ENCODE measurements at regions not wholly inside any gene's neighbourhood (a gene's known extent, or its start where the extent isn't known, plus 50 kb on each side); places are given as distances from the start of the nearest gene placed in this dataset.

DNA sequence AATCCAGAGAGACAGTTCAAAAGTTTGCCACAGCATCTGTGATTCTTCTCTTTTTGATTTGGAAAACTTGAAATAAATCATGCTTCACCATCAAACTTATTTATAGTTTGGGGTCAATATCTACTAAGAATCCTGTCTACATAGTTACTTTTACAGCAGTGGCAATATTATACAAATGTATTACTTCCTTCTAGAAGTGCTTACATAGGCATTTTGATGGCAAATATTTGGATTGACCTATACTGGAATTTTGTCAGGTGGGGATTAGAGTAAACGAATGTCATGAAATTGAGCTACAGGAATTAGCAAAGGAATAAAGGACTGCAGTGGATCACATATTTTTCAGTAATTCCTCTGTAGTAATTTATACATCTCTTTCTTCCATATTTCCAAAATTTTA is 1885.5 kb upstream of the ADGRL3 start (continued):
- TF ChIP-seq, protein P1, sequence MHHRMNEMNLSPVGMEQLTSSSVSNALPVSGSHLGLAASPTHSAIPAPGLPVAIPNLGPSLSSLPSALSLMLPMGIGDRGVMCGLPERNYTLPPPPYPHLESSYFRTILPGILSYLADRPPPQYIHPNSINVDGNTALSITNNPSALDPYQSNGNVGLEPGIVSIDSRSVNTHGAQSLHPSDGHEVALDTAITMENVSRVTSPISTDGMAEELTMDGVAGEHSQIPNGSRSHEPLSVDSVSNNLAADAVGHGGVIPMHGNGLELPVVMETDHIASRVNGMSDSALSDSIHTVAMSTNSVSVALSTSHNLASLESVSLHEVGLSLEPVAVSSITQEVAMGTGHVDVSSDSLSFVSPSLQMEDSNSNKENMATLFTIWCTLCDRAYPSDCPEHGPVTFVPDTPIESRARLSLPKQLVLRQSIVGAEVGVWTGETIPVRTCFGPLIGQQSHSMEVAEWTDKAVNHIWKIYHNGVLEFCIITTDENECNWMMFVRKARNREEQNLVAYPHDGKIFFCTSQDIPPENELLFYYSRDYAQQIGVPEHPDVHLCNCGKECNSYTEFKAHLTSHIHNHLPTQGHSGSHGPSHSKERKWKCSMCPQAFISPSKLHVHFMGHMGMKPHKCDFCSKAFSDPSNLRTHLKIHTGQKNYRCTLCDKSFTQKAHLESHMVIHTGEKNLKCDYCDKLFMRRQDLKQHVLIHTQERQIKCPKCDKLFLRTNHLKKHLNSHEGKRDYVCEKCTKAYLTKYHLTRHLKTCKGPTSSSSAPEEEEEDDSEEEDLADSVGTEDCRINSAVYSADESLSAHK (CRISPR knock-in tag; IDR thresholded peaks at IDR 0.05; ENCODE audit: borderline replicate concordance), result no peak
- TF ChIP-seq, protein P2, sequence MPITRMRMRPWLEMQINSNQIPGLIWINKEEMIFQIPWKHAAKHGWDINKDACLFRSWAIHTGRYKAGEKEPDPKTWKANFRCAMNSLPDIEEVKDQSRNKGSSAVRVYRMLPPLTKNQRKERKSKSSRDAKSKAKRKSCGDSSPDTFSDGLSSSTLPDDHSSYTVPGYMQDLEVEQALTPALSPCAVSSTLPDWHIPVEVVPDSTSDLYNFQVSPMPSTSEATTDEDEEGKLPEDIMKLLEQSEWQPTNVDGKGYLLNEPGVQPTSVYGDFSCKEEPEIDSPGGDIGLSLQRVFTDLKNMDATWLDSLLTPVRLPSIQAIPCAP (CRISPR knock-in tag; IDR thresholded peaks at IDR 0.05; ENCODE audit: low read depth), result no peak
- TF ChIP-seq ZNF264 (CRISPR knock-in tag; IDR thresholded peaks at IDR 0.05), result no peak
- TF ChIP-seq, protein P3, sequence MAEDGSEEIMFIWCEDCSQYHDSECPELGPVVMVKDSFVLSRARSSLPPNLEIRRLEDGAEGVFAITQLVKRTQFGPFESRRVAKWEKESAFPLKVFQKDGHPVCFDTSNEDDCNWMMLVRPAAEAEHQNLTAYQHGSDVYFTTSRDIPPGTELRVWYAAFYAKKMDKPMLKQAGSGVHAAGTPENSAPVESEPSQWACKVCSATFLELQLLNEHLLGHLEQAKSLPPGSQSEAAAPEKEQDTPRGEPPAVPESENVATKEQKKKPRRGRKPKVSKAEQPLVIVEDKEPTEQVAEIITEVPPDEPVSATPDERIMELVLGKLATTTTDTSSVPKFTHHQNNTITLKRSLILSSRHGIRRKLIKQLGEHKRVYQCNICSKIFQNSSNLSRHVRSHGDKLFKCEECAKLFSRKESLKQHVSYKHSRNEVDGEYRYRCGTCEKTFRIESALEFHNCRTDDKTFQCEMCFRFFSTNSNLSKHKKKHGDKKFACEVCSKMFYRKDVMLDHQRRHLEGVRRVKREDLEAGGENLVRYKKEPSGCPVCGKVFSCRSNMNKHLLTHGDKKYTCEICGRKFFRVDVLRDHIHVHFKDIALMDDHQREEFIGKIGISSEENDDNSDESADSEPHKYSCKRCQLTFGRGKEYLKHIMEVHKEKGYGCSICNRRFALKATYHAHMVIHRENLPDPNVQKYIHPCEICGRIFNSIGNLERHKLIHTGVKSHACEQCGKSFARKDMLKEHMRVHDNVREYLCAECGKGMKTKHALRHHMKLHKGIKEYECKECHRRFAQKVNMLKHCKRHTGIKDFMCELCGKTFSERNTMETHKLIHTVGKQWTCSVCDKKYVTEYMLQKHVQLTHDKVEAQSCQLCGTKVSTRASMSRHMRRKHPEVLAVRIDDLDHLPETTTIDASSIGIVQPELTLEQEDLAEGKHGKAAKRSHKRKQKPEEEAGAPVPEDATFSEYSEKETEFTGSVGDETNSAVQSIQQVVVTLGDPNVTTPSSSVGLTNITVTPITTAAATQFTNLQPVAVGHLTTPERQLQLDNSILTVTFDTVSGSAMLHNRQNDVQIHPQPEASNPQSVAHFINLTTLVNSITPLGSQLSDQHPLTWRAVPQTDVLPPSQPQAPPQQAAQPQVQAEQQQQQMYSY (CRISPR knock-in tag; IDR thresholded peaks at IDR 0.05), result no peak
- TF ChIP-seq TCF7L2 (IDR thresholded peaks at IDR 0.05; ENCODE audit: low read depth, low read length), result no peak
- TF ChIP-seq, protein P4, sequence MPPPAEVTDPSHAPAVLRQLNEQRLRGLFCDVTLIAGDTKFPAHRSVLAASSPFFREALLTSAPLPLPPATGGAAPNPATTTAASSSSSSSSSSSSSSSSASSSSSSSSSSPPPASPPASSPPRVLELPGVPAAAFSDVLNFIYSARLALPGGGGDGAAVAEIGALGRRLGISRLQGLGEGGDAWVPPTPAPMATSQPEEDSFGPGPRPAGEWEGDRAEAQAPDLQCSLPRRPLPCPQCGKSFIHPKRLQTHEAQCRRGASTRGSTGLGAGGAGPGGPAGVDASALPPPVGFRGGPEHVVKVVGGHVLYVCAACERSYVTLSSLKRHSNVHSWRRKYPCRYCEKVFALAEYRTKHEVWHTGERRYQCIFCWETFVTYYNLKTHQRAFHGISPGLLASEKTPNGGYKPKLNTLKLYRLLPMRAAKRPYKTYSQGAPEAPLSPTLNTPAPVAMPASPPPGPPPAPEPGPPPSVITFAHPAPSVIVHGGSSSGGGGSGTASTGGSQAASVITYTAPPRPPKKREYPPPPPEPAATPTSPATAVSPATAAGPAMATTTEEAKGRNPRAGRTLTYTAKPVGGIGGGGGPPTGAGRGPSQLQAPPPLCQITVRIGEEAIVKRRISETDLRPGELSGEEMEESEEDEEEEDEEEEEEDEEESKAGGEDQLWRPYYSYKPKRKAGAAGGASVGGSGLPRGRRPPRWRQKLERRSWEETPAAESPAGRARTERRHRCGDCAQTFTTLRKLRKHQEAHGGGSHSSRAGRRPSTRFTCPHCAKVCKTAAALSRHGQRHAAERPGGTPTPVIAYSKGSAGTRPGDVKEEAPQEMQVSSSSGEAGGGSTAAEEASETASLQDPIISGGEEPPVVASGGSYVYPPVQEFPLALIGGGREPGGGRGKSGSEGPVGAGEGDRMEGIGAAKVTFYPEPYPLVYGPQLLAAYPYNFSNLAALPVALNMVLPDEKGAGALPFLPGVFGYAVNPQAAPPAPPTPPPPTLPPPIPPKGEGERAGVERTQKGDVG (CRISPR knock-in tag; IDR thresholded peaks at IDR 0.05; ENCODE audit: borderline replicate concordance), result no peak
- TF ChIP-seq THYN1 (CRISPR knock-in tag; IDR thresholded peaks at IDR 0.05; ENCODE audit: borderline replicate concordance, low read depth), result no peak
- TF ChIP-seq ZNF326 (CRISPR knock-in tag; IDR thresholded peaks at IDR 0.05; ENCODE audit: borderline replicate concordance), result no peak
- peak; percentile 69 for TF ChIP-seq MAFF (IDR thresholded peaks at IDR 0.05; ENCODE audit: low read depth, low read length)
- peak; percentile 60 to 85 for TF ChIP-seq MAFK (conservative IDR thresholded peaks at IDR 0.05 in 1 of 2, IDR thresholded peaks at IDR 0.05 in 1 of 2; ENCODE audit: low read length in 2 of 2)
- TF ChIP-seq SMARCC2 (IDR thresholded peaks at IDR 0.05), result no peak
